Neural progenitor cell (in vitro differentiated cells): ENCODE measurements at regions not wholly inside any gene's neighbourhood (a gene's known extent, or its start where the extent isn't known, plus 50 kb on each side); places are given as distances from the start of the nearest gene placed in this dataset.

Experiments used
- DNase-seq: peaks from one replicate; pipeline ENCODE4 v3.0.0-alpha.2; 2016; ENCODE audit warnings: low spot score
- H2AFZ ChIP-seq: fragments of 200-600 bp; sonication (generic); replicated peaks from 2 replicates; pipeline ENCODE4 v1.6.1; 2016; ENCODE audit warnings: antibody characterized with exemption
- H3F3A ChIP-seq: fragments of 200-600 bp; sonication (generic); 2 replicates; pipeline ENCODE4 v1.6.1; 2016; ENCODE audit warnings: antibody characterized with exemption, low read depth
- H3K27ac ChIP-seq: fragments of 200-600 bp; sonication (generic); 2 replicates; pipeline ENCODE4 v1.5.1; 2016; ENCODE audit warnings: mild to moderate bottlenecking
- H3K27me3 ChIP-seq: fragments of 200-600 bp; sonication (generic); 2 replicates; pipeline ENCODE4 v1.6.1; 2016; ENCODE audit warnings: mild to moderate bottlenecking, moderate library complexity
- H3K36me3 ChIP-seq: fragments of 200-600 bp; sonication (generic); 2 replicates; pipeline ENCODE4 v1.5.1; 2016
- H3K4me1 ChIP-seq: fragments of 200-600 bp; sonication (generic); 2 replicates; pipeline ENCODE4 v1.6.1; 2016; ENCODE audit warnings: mixed run types
- H3K4me2 ChIP-seq: fragments of 200-600 bp; sonication (generic); 2 replicates; pipeline ENCODE4 v1.6.1; 2016
- H3K4me3 ChIP-seq: fragments of 200-600 bp; sonication (generic); 2 replicates; pipeline ENCODE4 v1.5.1; 2016
- H3K79me2 ChIP-seq: fragments of 200-600 bp; sonication (generic); 2 replicates; pipeline ENCODE4 v1.6.1; 2016; ENCODE audit warnings: low read depth
- H3K9ac ChIP-seq: fragments of 200-600 bp; sonication (generic); 2 replicates; pipeline ENCODE4 v1.6.1; 2016
- H3K9me3 ChIP-seq: fragments of 200-600 bp; sonication (generic); 2 replicates; pipeline ENCODE4 v1.5.1; 2016; ENCODE audit warnings: low read depth
- H4K20me1 ChIP-seq: fragments of 200-600 bp; sonication (generic); 2 replicates; pipeline ENCODE4 v1.6.1; 2016; ENCODE audit warnings: low read depth
- H3K27ac Mint-ChIP-seq: 3 replicates; pipeline ENCODE4 v1.8.0; 2021; ENCODE audit warnings: mixed read lengths
- H3K27me3 Mint-ChIP-seq: 2 replicates; pipeline ENCODE4 v1.8.0; 2022; ENCODE audit warnings: low read depth, mild to moderate bottlenecking, inconsistent platforms, moderate library complexity, mixed read lengths; ENCODE audit not compliant: insufficient read depth
- H3K36me3 Mint-ChIP-seq: 3 replicates; pipeline ENCODE4 v1.8.0; 2021; ENCODE audit warnings: mixed read lengths
- H3K4me1 Mint-ChIP-seq: 3 replicates; pipeline ENCODE4 v1.8.0; 2021; ENCODE audit warnings: mixed read lengths
- H3K4me3 Mint-ChIP-seq: 3 replicates; pipeline ENCODE4 v1.8.0; 2021; ENCODE audit warnings: mild to moderate bottlenecking, moderate library complexity, mixed read lengths
- H3K9me3 Mint-ChIP-seq: 3 replicates; pipeline ENCODE4 v1.8.0; 2020; ENCODE audit warnings: mixed read lengths
- CTCF ChIP-seq: fragments of 200-600 bp; sonication (generic); IDR thresholded peaks from 2 replicates; pipeline ENCODE4 v1.5.1; 2017; ENCODE audit warnings: antibody characterized with exemption, mild to moderate bottlenecking
- EZH2 ChIP-seq: fragments of 200-600 bp; sonication (generic); IDR thresholded peaks from 2 replicates; pipeline ENCODE4 v1.6.1; 2017; ENCODE audit warnings: antibody characterized with exemption, mild to moderate bottlenecking, moderate library complexity
- EZH2phosphoT487 ChIP-seq: fragments of 200-600 bp; sonication (generic); IDR thresholded peaks from 2 replicates; pipeline ENCODE4 v1.6.1; 2017; ENCODE audit warnings: antibody characterized with exemption

- peaks cover 55% of the 10 kb centered on the region for H3K4me1 Mint-ChIP-seq
Observed at GRCh38 chr18:10142496-10143160, 228.8 kb downstream of the VAPA start.

GRCh38 chr18:10143596-10143995, 229.8 kb downstream of the VAPA start:
- Mint-ChIP-seq H3K4me1 (peaks cover 55% of the 10 kb centered on the region), H3K9me3 (no peaks in the 10 kb centered on the region), H3K27ac (no peak overlapping the region), H3K27me3 (peaks cover 4% of the 10 kb centered on the region), H3K36me3 (no peaks in the 10 kb centered on the region), H3K4me3 (no peak overlapping the region)
- Histone ChIP-seq H3K27ac (no peak overlapping the region), H3K9ac (no peak overlapping the region), H4K20me1 (no peaks in the 10 kb centered on the region), H3K79me2 (no peaks in the 10 kb centered on the region), H3F3A (no peaks in the 10 kb centered on the region), H3K4me1 (peaks cover 11% of the 10 kb centered on the region), H3K9me3 (no peaks in the 10 kb centered on the region), H2AFZ (no peak overlapping the region), H3K36me3 (no peaks in the 10 kb centered on the region), H3K4me3 (no peak overlapping the region), H3K4me2 (no peak overlapping the region), H3K27me3 (peaks cover 27% of the 10 kb centered on the region)
- TF ChIP-seq EZH2, result no peak
- TF ChIP-seq CTCF, result no peak
- no peak for TF ChIP-seq EZH2phosphoT487
- DNase-seq, result no peak

More at GRCh38 chr18:10142496-10143160, 228.8 kb downstream of the VAPA start:
- no peak for TF ChIP-seq EZH2
- no peak for TF ChIP-seq CTCF
- no peak for TF ChIP-seq EZH2phosphoT487
- Histone ChIP-seq H3K9me3 (no peaks in the 10 kb centered on the region), H3K27ac (no peak overlapping the region), H3K4me1 (peaks cover 11% of the 10 kb centered on the region), H3F3A (no peaks in the 10 kb centered on the region), H3K27me3 (peaks cover 27% of the 10 kb centered on the region), H3K79me2 (no peaks in the 10 kb centered on the region), H3K36me3 (no peaks in the 10 kb centered on the region), H4K20me1 (no peaks in the 10 kb centered on the region), H2AFZ (no peak overlapping the region), H3K4me2 (no peak overlapping the region), H3K4me3 (no peak overlapping the region), H3K9ac (no peak overlapping the region)
- H3K4me3 Mint-ChIP-seq, result no peak overlapping the region
- DNase-seq, result no peak
- peaks cover 2% of the 10 kb centered on the region for H3K9me3 Mint-ChIP-seq
- H3K36me3 Mint-ChIP-seq, result no peaks in the 10 kb centered on the region
- H3K27me3 Mint-ChIP-seq, result peaks cover 4% of the 10 kb centered on the region
- H3K27ac Mint-ChIP-seq, result peak overlapping the region; percentile 42

GRCh38 chr18:10145546-10145945, 231.7 kb downstream of the VAPA start:
- Histone ChIP-seq H3K9me3 (no peaks in the 10 kb centered on the region), H3K4me3 (no peak overlapping the region), H3K27ac (no peak overlapping the region), H3K4me2 (no peak overlapping the region), H4K20me1 (no peaks in the 10 kb centered on the region), H3K9ac (no peak overlapping the region), H3K36me3 (no peaks in the 10 kb centered on the region), H2AFZ (no peak overlapping the region), H3K79me2 (no peaks in the 10 kb centered on the region), H3K27me3 (peaks cover 27% of the 10 kb centered on the region), H3F3A (peaks cover 2% of the 10 kb centered on the region), H3K4me1 (peaks cover 11% of the 10 kb centered on the region)
- peak; percentile 66 for TF ChIP-seq EZH2phosphoT487
- no peak for TF ChIP-seq CTCF
- TF ChIP-seq EZH2, result no peak
- Mint-ChIP-seq H3K4me1 (peaks cover 46% of the 10 kb centered on the region), H3K27me3 (peaks cover 4% of the 10 kb centered on the region), H3K9me3 (peaks cover 7% of the 10 kb centered on the region), H3K36me3 (peaks cover 3% of the 10 kb centered on the region), H3K4me3 (no peak overlapping the region), H3K27ac (no peak overlapping the region)
- peak; percentile 58 for DNase-seq
